ENCODE measurements at regions not wholly inside any gene's neighbourhood (a gene's known extent, or its start where the extent isn't known, plus 50 kb on each side); places are given as distances from the start of the nearest gene placed in this dataset.

- DNase-seq, result no peak
- TF ChIP-seq POLR2A (IDR thresholded peaks at IDR 0.05) (no peak), CTCF (IDR thresholded peaks at IDR 0.05) (no peak)
- no peak overlapping the region for H3K27ac ChIP-seq
- no peaks in the 10 kb centered on the region for H3K36me3 ChIP-seq
- no peak overlapping the region for H3K4me3 ChIP-seq
- H3K9me3 ChIP-seq, result no peaks in the 10 kb centered on the region
- H3K4me1 ChIP-seq, result no peaks in the 10 kb centered on the region
- H3K27me3 ChIP-seq, result no peaks in the 10 kb centered on the region
These were observed 597.2 kb downstream of the DIAPH3 start for GRCh38 chr13:59566561-59566960.

- TF ChIP-seq POLR2A (IDR thresholded peaks at IDR 0.05) (no peak), CTCF (IDR thresholded peaks at IDR 0.05) (no peak)
- H3K9me3 ChIP-seq, result peaks cover 0 to under 1% (median 0%) of the 10 kb centered on the region in 4 donors
- no peaks in the 10 kb centered on the region for H3K27me3 ChIP-seq
- H3K4me3 ChIP-seq, result no peak overlapping the region
- DNase-seq, result no peak
- H3K27ac ChIP-seq, result no peak overlapping the region
- H3K4me1 ChIP-seq, result no peaks in the 10 kb centered on the region
- no peaks in the 10 kb centered on the region for H3K36me3 ChIP-seq
These were observed 595.4 kb downstream of the DIAPH3 start for GRCh38 chr13:59568306-59568705.

- TF ChIP-seq POLR2A (IDR thresholded peaks at IDR 0.05) (no peak), CTCF (IDR thresholded peaks at IDR 0.05) (no peak)
- no peaks in the 10 kb centered on the region for H3K36me3 ChIP-seq
- no peak for DNase-seq
These were observed 593.5 kb downstream of the DIAPH3 start for GRCh38 chr13:59570204-59570603.

GRCh38 chr13:59584101-59584500 is 579.6 kb downstream of the DIAPH3 start:
- Histone ChIP-seq H3K27ac (no peak overlapping the region), H3K27me3 (no peaks in the 10 kb centered on the region), H3K4me3 (no peak overlapping the region), H3K36me3 (no peaks in the 10 kb centered on the region), H3K9me3 (no peaks in the 10 kb centered on the region), H3K4me1 (no peaks in the 10 kb centered on the region)
- no peak for TF ChIP-seq CTCF (IDR thresholded peaks at IDR 0.05)
- no peak for TF ChIP-seq POLR2A (IDR thresholded peaks at IDR 0.05)
- no peak for DNase-seq

More at GRCh38 chr13:59570204-59570603, 593.5 kb downstream of the DIAPH3 start:
- Histone ChIP-seq H3K27me3 (no peaks in the 10 kb centered on the region), H3K27ac (no peak overlapping the region), H3K4me3 (no peak overlapping the region), H3K9me3 (peaks cover 0 to 5% (median 0%) of the 10 kb centered on the region in 4 donors), H3K4me1 (no peaks in the 10 kb centered on the region)

GRCh38 chr13:59584761-59585670 is 578.7 kb downstream of the DIAPH3 start:
- no peak overlapping the region for H3K4me3 ChIP-seq
- no peaks in the 10 kb centered on the region for H3K36me3 ChIP-seq
- DNase-seq, result no peak
- no peak overlapping the region for H3K27ac ChIP-seq
- no peaks in the 10 kb centered on the region for H3K9me3 ChIP-seq
- no peaks in the 10 kb centered on the region for H3K4me1 ChIP-seq
- TF ChIP-seq CTCF (IDR thresholded peaks at IDR 0.05), result no peak
- no peak for TF ChIP-seq POLR2A (IDR thresholded peaks at IDR 0.05)
- no peaks in the 10 kb centered on the region for H3K27me3 ChIP-seq

Measured in Peyer's patch (tissue), 4 donors.